Astrocyte of the hippocampus (primary cell): ENCODE measurements at regions not wholly inside any gene's neighbourhood (a gene's known extent, or its start where the extent isn't known, plus 50 kb on each side); places are given as distances from the start of the nearest gene placed in this dataset.
"Not testable (repeated sequence)": the region's sequence is repeated elsewhere in the genome, so short reads cannot be mapped to it uniquely, and the experiment has no call there.

Experiments used
- DNase-seq: peaks from one replicate; pipeline ENCODE4 v3.0.0; 2011; ENCODE audit warnings: low read depth, low spot score

- DNase-seq: peak; percentile 32
Observed at GRCh38 chr7:68733219-68734153, 864.8 kb upstream of the AUTS2 start.

GRCh38 chr7:68734431-68734830 is 863.8 kb upstream of the AUTS2 start:
- DNase-seq: peak; percentile 44

GRCh38 chr7:68739306-68739705 is 859.0 kb upstream of the AUTS2 start:
- no peak for DNase-seq

- no peak for DNase-seq
Observed at GRCh38 chr7:68744036-68744435, 854.2 kb upstream of the AUTS2 start.

- DNase-seq: no peak
Observed at GRCh38 chr7:68748934-68749900, 849.1 kb upstream of the AUTS2 start.

GRCh38 chr7:68752485-68753178 is 845.6 kb upstream of the AUTS2 start:
- no peak for DNase-seq

- DNase-seq: no peak
Observed at GRCh38 chr7:68754414-68754813, 843.9 kb upstream of the AUTS2 start.

GRCh38 chr7:68756986-68757495 is 841.2 kb upstream of the AUTS2 start:
- DNase-seq: no peak

- DNase-seq: no peak
Observed at GRCh38 chr7:68760556-68760955, 837.7 kb upstream of the AUTS2 start.

GRCh38 chr7:68767462-68767861 is 830.8 kb upstream of the AUTS2 start:
- DNase-seq: no peak

- DNase-seq: peak; percentile 28
Observed at GRCh38 chr7:68770649-68771048, 827.6 kb upstream of the AUTS2 start.

- no peak for DNase-seq
Observed at GRCh38 chr7:68776326-68776725, 821.9 kb upstream of the AUTS2 start.

GRCh38 chr7:68783684-68784083 is 814.6 kb upstream of the AUTS2 start:
- DNase-seq: peak; percentile 16

- peak; percentile 58 for DNase-seq
Observed at GRCh38 chr7:68785036-68785435, 813.2 kb upstream of the AUTS2 start.

GRCh38 chr7:68787566-68787965 is 810.7 kb upstream of the AUTS2 start:
- DNase-seq: peak; percentile 26

GRCh38 chr7:68788529-68788928 is 809.7 kb upstream of the AUTS2 start:
- not testable (repeated sequence) for DNase-seq

- DNase-seq: no peak
Observed at GRCh38 chr7:68789597-68789996, 808.7 kb upstream of the AUTS2 start.

- no peak for DNase-seq
Observed at GRCh38 chr7:68792351-68792750, 805.9 kb upstream of the AUTS2 start.

- no peak for DNase-seq
Observed at GRCh38 chr7:68793513-68793912, 804.8 kb upstream of the AUTS2 start.

GRCh38 chr7:68800316-68800715 is 798.0 kb upstream of the AUTS2 start:
- DNase-seq: peak; percentile 36

- no peak for DNase-seq
Observed at GRCh38 chr7:68805159-68805558, 793.1 kb upstream of the AUTS2 start.
